ENCODE measurements at regions not wholly inside any gene's neighbourhood (a gene's known extent, or its start where the extent isn't known, plus 50 kb on each side); places are given as distances from the start of the nearest gene placed in this dataset.
"Not testable (repeated sequence)": the region's sequence is repeated elsewhere in the genome, so short reads cannot be mapped to it uniquely, and the experiment has no call there.

DNA sequence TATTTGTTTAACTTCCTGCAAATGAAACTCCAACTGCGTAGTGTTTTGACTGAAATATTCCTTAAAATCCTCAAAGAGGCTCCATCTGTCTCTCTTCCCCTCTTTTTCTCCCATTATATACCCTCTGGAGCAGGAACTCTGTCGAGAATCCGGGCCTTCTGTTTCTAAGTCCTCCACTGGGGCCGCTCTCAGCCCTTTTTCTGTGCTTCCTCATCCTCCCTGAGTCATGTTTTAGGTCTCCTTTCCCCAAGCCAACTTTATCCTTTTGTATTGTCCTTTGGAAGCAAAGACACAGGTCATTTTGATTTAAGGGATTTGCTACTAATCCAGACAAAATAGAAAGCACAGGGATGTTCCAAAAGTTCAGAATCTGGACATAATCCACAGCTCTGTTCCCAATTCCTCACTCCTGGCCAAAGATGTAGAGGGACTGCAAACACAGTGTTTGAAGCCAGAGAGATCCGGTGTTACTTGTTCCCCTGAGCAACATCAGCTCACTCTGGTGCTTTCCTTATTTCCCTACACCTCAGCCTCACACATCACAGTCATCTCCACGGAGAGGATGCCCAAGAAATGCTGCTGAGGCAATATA lies 131.0 kb upstream of the KLF3 start:
- no peak overlapping the region for H3K4me2 ChIP-seq (ENCODE audit: low read length)

DNA sequence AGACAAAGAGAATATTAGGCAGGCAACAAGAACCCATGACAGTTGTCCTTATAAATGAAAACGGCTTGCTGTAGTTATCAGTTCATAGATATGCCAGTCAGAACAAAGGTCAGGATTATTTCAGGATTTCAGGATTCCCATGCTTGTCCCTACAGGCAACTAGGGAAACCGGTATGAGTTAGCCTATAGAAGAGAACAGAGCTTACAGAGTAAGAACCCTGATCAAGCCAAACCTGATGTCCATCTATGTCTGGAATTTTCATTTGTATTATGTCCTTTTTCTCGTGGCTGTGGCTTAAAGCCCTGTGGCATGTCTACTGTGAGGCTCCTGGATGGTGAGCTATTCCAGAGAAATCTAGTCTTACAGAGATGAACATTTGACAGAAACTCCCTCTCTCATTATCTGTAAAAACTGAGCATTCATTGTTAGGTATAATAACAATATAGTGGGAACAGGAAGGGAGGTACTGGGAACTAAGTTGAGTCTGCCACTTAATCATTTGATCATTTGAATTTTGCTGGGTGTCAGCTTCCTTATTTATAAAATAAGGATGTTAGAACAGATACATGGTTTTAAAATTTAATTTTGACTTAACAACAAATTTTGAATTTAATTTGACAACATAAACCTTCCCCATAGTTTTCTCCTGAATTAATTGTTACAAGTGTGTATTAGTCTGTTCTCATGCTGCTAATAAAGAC lies 129.5 kb upstream of the KLF3 start:
- Histone ChIP-seq H3K9ac (no peak overlapping the region), H3K27ac (no peak overlapping the region), H3K36me3 (ENCODE audit: control insufficient read depth, insufficient read depth, low read length) (no peaks in the 10 kb centered on the region), H3K4me1 (peaks cover 3% of the 10 kb centered on the region), H3K79me2 (no peaks in the 10 kb centered on the region), H3K27me3 (ENCODE audit: control insufficient read depth, insufficient read depth, low read length) (no peaks in the 10 kb centered on the region), H3K9me3 (ENCODE audit: control insufficient read depth, low read length) (no peaks in the 10 kb centered on the region), H3K4me2 (ENCODE audit: low read length) (no peak overlapping the region), H3K4me3 (ENCODE audit: low read depth, low read length) (no peak overlapping the region), H2AFZ (no peak overlapping the region)
- TF ChIP-seq, protein P1, sequence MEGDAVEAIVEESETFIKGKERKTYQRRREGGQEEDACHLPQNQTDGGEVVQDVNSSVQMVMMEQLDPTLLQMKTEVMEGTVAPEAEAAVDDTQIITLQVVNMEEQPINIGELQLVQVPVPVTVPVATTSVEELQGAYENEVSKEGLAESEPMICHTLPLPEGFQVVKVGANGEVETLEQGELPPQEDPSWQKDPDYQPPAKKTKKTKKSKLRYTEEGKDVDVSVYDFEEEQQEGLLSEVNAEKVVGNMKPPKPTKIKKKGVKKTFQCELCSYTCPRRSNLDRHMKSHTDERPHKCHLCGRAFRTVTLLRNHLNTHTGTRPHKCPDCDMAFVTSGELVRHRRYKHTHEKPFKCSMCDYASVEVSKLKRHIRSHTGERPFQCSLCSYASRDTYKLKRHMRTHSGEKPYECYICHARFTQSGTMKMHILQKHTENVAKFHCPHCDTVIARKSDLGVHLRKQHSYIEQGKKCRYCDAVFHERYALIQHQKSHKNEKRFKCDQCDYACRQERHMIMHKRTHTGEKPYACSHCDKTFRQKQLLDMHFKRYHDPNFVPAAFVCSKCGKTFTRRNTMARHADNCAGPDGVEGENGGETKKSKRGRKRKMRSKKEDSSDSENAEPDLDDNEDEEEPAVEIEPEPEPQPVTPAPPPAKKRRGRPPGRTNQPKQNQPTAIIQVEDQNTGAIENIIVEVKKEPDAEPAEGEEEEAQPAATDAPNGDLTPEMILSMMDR (IDR thresholded peaks at IDR 0.05), result no peak

More for the DNA sequence above, 131.0 kb upstream of the KLF3 start:
- H3K27me3 ChIP-seq (ENCODE audit: control insufficient read depth, insufficient read depth, low read length), result no peaks in the 10 kb centered on the region
- peaks cover 8% of the 10 kb centered on the region for H3K4me1 ChIP-seq
- TF ChIP-seq, protein P1 (IDR thresholded peaks at IDR 0.05), result no peak
- no peak overlapping the region for H3K27ac ChIP-seq
- no peaks in the 10 kb centered on the region for H3K36me3 ChIP-seq (ENCODE audit: control insufficient read depth, insufficient read depth, low read length)
- H3K4me3 ChIP-seq (ENCODE audit: low read depth, low read length), result no peak overlapping the region
- H3K9ac ChIP-seq, result no peak overlapping the region
- H2AFZ ChIP-seq, result no peak overlapping the region
- H3K79me2 ChIP-seq, result no peaks in the 10 kb centered on the region
- H3K9me3 ChIP-seq (ENCODE audit: control insufficient read depth, low read length), result no peaks in the 10 kb centered on the region

DNA sequence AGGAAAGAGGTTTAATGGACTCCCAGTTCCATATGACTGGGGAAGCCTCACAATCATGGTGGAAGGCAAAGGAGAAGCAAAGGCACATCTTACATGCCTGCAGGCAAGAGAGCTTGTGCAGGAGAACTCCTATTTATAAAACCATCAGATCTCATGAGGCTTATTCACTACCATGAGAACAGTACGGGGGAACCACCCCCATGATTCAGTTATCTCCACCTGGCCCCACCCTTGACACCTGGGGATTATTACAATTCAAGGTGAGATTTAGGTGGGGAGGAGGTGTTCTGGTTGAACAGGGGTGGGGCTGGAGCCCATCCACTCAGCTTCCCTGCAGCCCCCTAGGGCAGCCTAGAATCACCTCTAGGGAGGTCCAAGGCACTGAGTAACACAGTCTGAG lies 128.9 kb upstream of the KLF3 start:
- H3K27ac ChIP-seq; H3K79me2 ChIP-seq; H3K4me3 ChIP-seq (ENCODE audit: low read depth, low read length); H2AFZ ChIP-seq; H3K4me2 ChIP-seq (ENCODE audit: low read length); H3K9me3 ChIP-seq (ENCODE audit: control insufficient read depth, low read length); H3K9ac ChIP-seq; H3K4me1 ChIP-seq; H3K36me3 ChIP-seq (ENCODE audit: control insufficient read depth, insufficient read depth, low read length); H3K27me3 ChIP-seq (ENCODE audit: control insufficient read depth, insufficient read depth, low read length): not testable (repeated sequence)

DNA sequence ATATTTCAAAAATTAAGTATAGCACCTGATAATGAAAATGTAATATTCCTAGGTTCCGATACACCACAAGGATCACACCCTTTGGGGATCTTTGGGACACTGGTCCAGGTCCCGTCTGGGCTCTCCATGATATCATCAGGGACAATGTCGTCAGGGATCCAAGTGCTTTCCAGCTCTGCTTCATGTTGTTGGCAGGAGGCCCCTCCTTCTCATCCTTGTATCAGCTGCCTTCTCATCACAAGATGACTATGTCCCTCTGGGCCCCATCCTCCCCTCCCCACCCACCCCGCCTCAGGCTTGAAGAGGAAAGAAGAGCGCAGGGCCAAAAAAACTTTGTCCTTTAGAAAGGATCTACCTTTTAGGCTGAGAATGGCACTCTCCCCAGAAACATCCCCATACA lies 128.3 kb upstream of the KLF3 start:
- H3K27ac ChIP-seq, result no peak overlapping the region
- TF ChIP-seq, protein P1 (IDR thresholded peaks at IDR 0.05), result no peak
- H3K27me3 ChIP-seq (ENCODE audit: control insufficient read depth, insufficient read depth, low read length), result no peaks in the 10 kb centered on the region
- H3K4me3 ChIP-seq (ENCODE audit: low read depth, low read length), result no peak overlapping the region
- no peaks in the 10 kb centered on the region for H3K9me3 ChIP-seq (ENCODE audit: control insufficient read depth, low read length)
- no peak overlapping the region for H3K4me2 ChIP-seq (ENCODE audit: low read length)
- H2AFZ ChIP-seq, result no peak overlapping the region
- H3K36me3 ChIP-seq (ENCODE audit: control insufficient read depth, insufficient read depth, low read length), result no peaks in the 10 kb centered on the region
- no peaks in the 10 kb centered on the region for H3K4me1 ChIP-seq
- no peak overlapping the region for H3K9ac ChIP-seq
- H3K79me2 ChIP-seq, result no peaks in the 10 kb centered on the region

DNA sequence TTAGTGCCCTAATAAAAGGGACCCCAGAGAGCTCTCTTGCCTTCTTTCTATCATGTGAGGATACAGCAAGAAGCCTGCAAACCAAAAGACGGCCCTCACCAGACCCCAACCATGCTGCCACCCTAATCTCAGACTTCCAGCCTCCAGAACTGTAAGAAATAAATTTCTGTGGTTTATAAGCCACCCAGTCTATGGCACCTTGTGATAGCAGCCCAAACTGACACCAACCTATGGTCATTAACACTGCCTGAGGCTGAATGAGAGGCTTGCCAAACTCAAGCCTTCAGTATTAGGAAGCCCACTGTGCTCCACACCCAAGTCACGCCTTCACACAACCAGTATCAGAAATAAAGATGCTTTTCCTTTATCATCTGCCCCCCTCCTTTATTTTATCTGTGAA lies 127.3 kb upstream of the KLF3 start:
- no peaks in the 10 kb centered on the region for H3K36me3 ChIP-seq (ENCODE audit: control insufficient read depth, insufficient read depth, low read length)
- TF ChIP-seq, protein P1 (IDR thresholded peaks at IDR 0.05), result no peak
- no peaks in the 10 kb centered on the region for H3K4me1 ChIP-seq
- no peaks in the 10 kb centered on the region for H3K27me3 ChIP-seq (ENCODE audit: control insufficient read depth, insufficient read depth, low read length)
- H3K27ac ChIP-seq, result no peak overlapping the region
- H3K4me3 ChIP-seq (ENCODE audit: low read depth, low read length), result no peak overlapping the region
- H2AFZ ChIP-seq, result no peak overlapping the region
- H3K9me3 ChIP-seq (ENCODE audit: control insufficient read depth, low read length), result no peaks in the 10 kb centered on the region
- H3K4me2 ChIP-seq (ENCODE audit: low read length), result no peak overlapping the region
- no peak overlapping the region for H3K9ac ChIP-seq
- no peaks in the 10 kb centered on the region for H3K79me2 ChIP-seq
